Osteoblast (primary cell): ENCODE measurements at regions not wholly inside any gene's neighbourhood (a gene's known extent, or its start where the extent isn't known, plus 50 kb on each side); places are given as distances from the start of the nearest gene placed in this dataset.

Experiments used
- DNase-seq: peaks from one replicate; pipeline ENCODE4 v3.0.0; 2011; ENCODE audit warnings: low spot score, mixed read lengths; ENCODE audit not compliant: insufficient read length; ENCODE audit errors: missing footprints
- H2AFZ ChIP-seq: 2 replicates; pipeline ENCODE4 v1.6.0; 2011; ENCODE audit warnings: mild to moderate bottlenecking, low read length
- H3K27ac ChIP-seq: 2 replicates; pipeline ENCODE4 v1.5.1; 2011; ENCODE audit warnings: mild to moderate bottlenecking, low read depth, low read length, moderate library complexity
- H3K27me3 ChIP-seq: 2 replicates; pipeline ENCODE4 v1.6.0; 2012; ENCODE audit warnings: mild to moderate bottlenecking, control low read depth, inconsistent platforms, low read length, moderate library complexity; ENCODE audit not compliant: insufficient read depth
- H3K36me3 ChIP-seq: 2 replicates; pipeline ENCODE4 v1.5.1; 2011; ENCODE audit warnings: mild to moderate bottlenecking, low read length, control low read depth, moderate library complexity; ENCODE audit not compliant: insufficient read depth
- H3K4me1 ChIP-seq: 2 replicates; pipeline ENCODE4 v1.5.1; 2011; ENCODE audit warnings: mild to moderate bottlenecking, low read length, control low read depth, moderate library complexity; ENCODE audit not compliant: insufficient read depth
- H3K4me2 ChIP-seq: 2 replicates; pipeline ENCODE4 v1.6.0; 2011; ENCODE audit warnings: mild to moderate bottlenecking, low read length; ENCODE audit not compliant: insufficient read depth
- H3K4me3 ChIP-seq: fragments of 200-600 bp; sonication (generic); 3 replicates; pipeline ENCODE4 v1.5.1; 2012; ENCODE audit warnings: mild to moderate bottlenecking, low read length, inconsistent platforms; ENCODE audit not compliant: insufficient read depth
- H3K79me2 ChIP-seq: 2 replicates; pipeline ENCODE4 v1.6.0; 2012; ENCODE audit warnings: mild to moderate bottlenecking, low read length, control low read depth, inconsistent platforms; ENCODE audit not compliant: insufficient read depth
- H3K9me3 ChIP-seq: 2 replicates; pipeline ENCODE4 v1.5.1; 2011; ENCODE audit warnings: low read depth, low read length, control low read depth
- H4K20me1 ChIP-seq: 2 replicates; pipeline ENCODE4 v1.6.0; 2012; ENCODE audit warnings: mild to moderate bottlenecking, low read length, control low read depth; ENCODE audit not compliant: insufficient read depth
- CTCF ChIP-seq: IDR thresholded peaks from 2 replicates; pipeline ENCODE4 v1.5.1; 2011; ENCODE audit warnings: mild to moderate bottlenecking, low read depth, low read length, moderate library complexity; ENCODE audit errors: extremely low read depth

GRCh38 chr13:78168981-78169380 lies 250.3 kb upstream of the EDNRB start:
- H2AFZ ChIP-seq = no peak overlapping the region

GRCh38 chr13:78161266-78161665 lies 242.6 kb upstream of the EDNRB start:
- H3K36me3 ChIP-seq = no peaks in the 10 kb centered on the region
- H3K4me1 ChIP-seq = no peaks in the 10 kb centered on the region
- no peaks in the 10 kb centered on the region for H3K79me2 ChIP-seq
- no peak overlapping the region for H2AFZ ChIP-seq
- no peak overlapping the region for H3K4me3 ChIP-seq
- no peak for TF ChIP-seq CTCF
- no peaks in the 10 kb centered on the region for H3K27me3 ChIP-seq
- no peaks in the 10 kb centered on the region for H3K9me3 ChIP-seq
- H4K20me1 ChIP-seq = no peaks in the 10 kb centered on the region
- H3K27ac ChIP-seq = no peak overlapping the region
- no peak overlapping the region for H3K4me2 ChIP-seq
- no peak for DNase-seq

More at GRCh38 chr13:78168981-78169380, 250.3 kb upstream of the EDNRB start:
- Histone ChIP-seq H4K20me1 (no peaks in the 10 kb centered on the region), H3K4me1 (no peaks in the 10 kb centered on the region), H3K79me2 (no peaks in the 10 kb centered on the region), H3K36me3 (no peaks in the 10 kb centered on the region), H3K9me3 (no peaks in the 10 kb centered on the region), H3K27me3 (no peaks in the 10 kb centered on the region), H3K27ac (no peak overlapping the region), H3K4me3 (no peak overlapping the region), H3K4me2 (no peak overlapping the region)
- TF ChIP-seq CTCF = no peak
- DNase-seq = no peak

GRCh38 chr13:78160793-78161192 lies 242.2 kb upstream of the EDNRB start:
- Histone ChIP-seq H4K20me1 (no peaks in the 10 kb centered on the region), H3K27me3 (no peaks in the 10 kb centered on the region), H3K79me2 (no peaks in the 10 kb centered on the region), H3K4me3 (no peak overlapping the region), H2AFZ (no peak overlapping the region), H3K36me3 (no peaks in the 10 kb centered on the region), H3K9me3 (no peaks in the 10 kb centered on the region), H3K4me2 (no peak overlapping the region), H3K4me1 (no peaks in the 10 kb centered on the region), H3K27ac (no peak overlapping the region)
- no peak for DNase-seq
- no peak for TF ChIP-seq CTCF

GRCh38 chr13:78152415-78152814 lies 233.8 kb upstream of the EDNRB start:
- no peak for DNase-seq
- no peak overlapping the region for H3K27ac ChIP-seq
- H3K79me2 ChIP-seq = no peaks in the 10 kb centered on the region
- no peak overlapping the region for H3K4me3 ChIP-seq
- no peaks in the 10 kb centered on the region for H3K9me3 ChIP-seq
- no peaks in the 10 kb centered on the region for H3K27me3 ChIP-seq
- H3K36me3 ChIP-seq = no peaks in the 10 kb centered on the region
- no peak for TF ChIP-seq CTCF
- H2AFZ ChIP-seq = no peak overlapping the region
- no peaks in the 10 kb centered on the region for H4K20me1 ChIP-seq
- H3K4me2 ChIP-seq = no peak overlapping the region
- peaks cover 6% of the 10 kb centered on the region for H3K4me1 ChIP-seq
